WERI-Rb-1 (cell line): ENCODE measurements at regions not wholly inside any gene's neighbourhood (a gene's known extent, or its start where the extent isn't known, plus 50 kb on each side); places are given as distances from the start of the nearest gene placed in this dataset.

ENCODE experiments used
- DNase-seq: peaks from one replicate; pipeline ENCODE4 v3.0.0-alpha.2; 2020
- H3K27ac ChIP-seq: fragments of 250-450 bp; sonication (Bioruptor Pico); 2 replicates; pipeline ENCODE4 v1.5.1; 2020; ENCODE audit warnings: mild to moderate bottlenecking, moderate library complexity
- H3K27me3 ChIP-seq: fragments of 250-450 bp; sonication (Bioruptor Pico); 2 replicates; pipeline ENCODE4 v1.5.1; 2021; ENCODE audit warnings: mild to moderate bottlenecking, low read depth, moderate library complexity; ENCODE audit not compliant: insufficient read depth, severe bottlenecking
- H3K36me3 ChIP-seq: fragments of 250-450 bp; sonication (Bioruptor Pico); 2 replicates; pipeline ENCODE4 v1.5.1; 2020; ENCODE audit warnings: mild to moderate bottlenecking, moderate library complexity
- H3K4me3 ChIP-seq: 2 replicates; pipeline ENCODE4 v1.5.1; 2011; ENCODE audit warnings: low read depth, mild to moderate bottlenecking, control low read depth, low read length
- H3K9me3 ChIP-seq: fragments of 250-450 bp; sonication (Bioruptor Pico); 2 replicates; pipeline ENCODE4 v1.5.1; 2021; ENCODE audit warnings: mild to moderate bottlenecking, moderate library complexity; ENCODE audit not compliant: severe bottlenecking
- TF ChIP-seq, protein P1 (sequence below): IDR thresholded peaks from 2 replicates; pipeline ENCODE4 v1.5.1; 2011; ENCODE audit warnings: low read depth, mild to moderate bottlenecking, control low read depth, inconsistent platforms, low read length

DNA sequence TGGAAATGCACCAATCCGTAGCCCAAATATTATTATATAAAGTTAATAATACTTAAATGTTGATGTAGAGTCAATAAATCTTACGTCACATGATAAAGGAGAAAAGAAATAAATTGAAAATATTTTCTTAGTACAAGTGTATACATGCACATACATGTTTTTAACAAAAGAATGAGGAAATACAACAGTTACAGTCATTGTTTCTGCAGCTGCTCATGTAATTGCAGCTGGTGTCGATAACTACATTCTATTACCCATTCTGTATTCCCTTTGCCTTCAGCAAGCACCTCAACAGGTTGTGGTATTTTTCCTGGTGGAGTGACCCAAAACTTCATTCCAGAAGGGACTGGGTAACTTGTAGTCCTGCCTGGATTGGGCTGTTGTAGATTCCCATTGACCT lies 377.8 kb upstream of the FSIP2 start:
- Histone ChIP-seq H3K27me3 (no peaks in the 10 kb centered on the region), H3K4me3 (no peak overlapping the region), H3K27ac (no peak overlapping the region), H3K9me3 (no peaks in the 10 kb centered on the region), H3K36me3 (no peaks in the 10 kb centered on the region)
- TF ChIP-seq, protein P1, sequence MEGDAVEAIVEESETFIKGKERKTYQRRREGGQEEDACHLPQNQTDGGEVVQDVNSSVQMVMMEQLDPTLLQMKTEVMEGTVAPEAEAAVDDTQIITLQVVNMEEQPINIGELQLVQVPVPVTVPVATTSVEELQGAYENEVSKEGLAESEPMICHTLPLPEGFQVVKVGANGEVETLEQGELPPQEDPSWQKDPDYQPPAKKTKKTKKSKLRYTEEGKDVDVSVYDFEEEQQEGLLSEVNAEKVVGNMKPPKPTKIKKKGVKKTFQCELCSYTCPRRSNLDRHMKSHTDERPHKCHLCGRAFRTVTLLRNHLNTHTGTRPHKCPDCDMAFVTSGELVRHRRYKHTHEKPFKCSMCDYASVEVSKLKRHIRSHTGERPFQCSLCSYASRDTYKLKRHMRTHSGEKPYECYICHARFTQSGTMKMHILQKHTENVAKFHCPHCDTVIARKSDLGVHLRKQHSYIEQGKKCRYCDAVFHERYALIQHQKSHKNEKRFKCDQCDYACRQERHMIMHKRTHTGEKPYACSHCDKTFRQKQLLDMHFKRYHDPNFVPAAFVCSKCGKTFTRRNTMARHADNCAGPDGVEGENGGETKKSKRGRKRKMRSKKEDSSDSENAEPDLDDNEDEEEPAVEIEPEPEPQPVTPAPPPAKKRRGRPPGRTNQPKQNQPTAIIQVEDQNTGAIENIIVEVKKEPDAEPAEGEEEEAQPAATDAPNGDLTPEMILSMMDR = no peak
- DNase-seq = no peak

GRCh38 chr2:185372188-185372587 lies 366.4 kb upstream of the FSIP2 start:
- Histone ChIP-seq H3K27me3 (no peaks in the 10 kb centered on the region), H3K4me3 (no peak overlapping the region), H3K36me3 (no peaks in the 10 kb centered on the region), H3K27ac (no peak overlapping the region), H3K9me3 (no peaks in the 10 kb centered on the region)
- DNase-seq = no peak
- TF ChIP-seq, protein P1 = no peak

DNA sequence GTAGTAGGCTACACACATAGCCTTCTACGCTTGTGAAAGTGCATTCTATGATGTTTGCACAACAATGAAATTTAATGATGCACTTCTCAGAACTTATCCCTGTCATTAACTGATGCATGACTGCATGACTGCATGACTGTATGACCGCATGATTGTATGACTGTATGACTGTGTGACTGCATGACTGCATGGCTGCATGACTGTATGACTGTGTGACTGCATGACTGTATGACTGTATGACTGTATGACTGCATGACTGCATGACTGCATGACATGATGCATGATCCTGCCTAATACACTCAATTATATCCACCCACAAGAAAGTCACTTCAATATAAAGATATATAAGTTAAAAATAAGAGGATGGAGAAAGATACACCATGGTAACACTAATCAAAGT lies 365.4 kb upstream of the FSIP2 start:
- no peak for DNase-seq
- no peaks in the 10 kb centered on the region for H3K9me3 ChIP-seq
- no peak overlapping the region for H3K27ac ChIP-seq
- no peak overlapping the region for H3K4me3 ChIP-seq
- H3K36me3 ChIP-seq = no peaks in the 10 kb centered on the region
- no peaks in the 10 kb centered on the region for H3K27me3 ChIP-seq
- TF ChIP-seq, protein P1 = no peak

GRCh38 chr2:185374878-185375277 lies 363.7 kb upstream of the FSIP2 start:
- Histone ChIP-seq H3K4me3 (no peak overlapping the region), H3K9me3 (no peaks in the 10 kb centered on the region), H3K27ac (no peak overlapping the region), H3K27me3 (no peaks in the 10 kb centered on the region), H3K36me3 (no peaks in the 10 kb centered on the region)
- DNase-seq = no peak
- TF ChIP-seq, protein P1 = no peak

- no peaks in the 10 kb centered on the region for H3K36me3 ChIP-seq
- no peak overlapping the region for H3K27ac ChIP-seq
- no peaks in the 10 kb centered on the region for H3K27me3 ChIP-seq
- H3K4me3 ChIP-seq = no peak overlapping the region
- TF ChIP-seq, protein P1 = no peak
- H3K9me3 ChIP-seq = no peaks in the 10 kb centered on the region
- DNase-seq = no peak
These were observed 362.9 kb upstream of the FSIP2 start for GRCh38 chr2:185375731-185376130.

GRCh38 chr2:185381631-185382030 lies 357.0 kb upstream of the FSIP2 start:
- H3K9me3 ChIP-seq = no peaks in the 10 kb centered on the region
- no peak overlapping the region for H3K27ac ChIP-seq
- no peak for DNase-seq
- H3K27me3 ChIP-seq = no peaks in the 10 kb centered on the region
- H3K4me3 ChIP-seq = no peak overlapping the region
- TF ChIP-seq, protein P1 = no peak
- no peaks in the 10 kb centered on the region for H3K36me3 ChIP-seq
